ENCODE measurements at regions not wholly inside any gene's neighbourhood (a gene's known extent, or its start where the extent isn't known, plus 50 kb on each side); places are given as distances from the start of the nearest gene placed in this dataset.
"Not testable (repeated sequence)": the region's sequence is repeated elsewhere in the genome, so short reads cannot be mapped to it uniquely, and the experiment has no call there.

DNA sequence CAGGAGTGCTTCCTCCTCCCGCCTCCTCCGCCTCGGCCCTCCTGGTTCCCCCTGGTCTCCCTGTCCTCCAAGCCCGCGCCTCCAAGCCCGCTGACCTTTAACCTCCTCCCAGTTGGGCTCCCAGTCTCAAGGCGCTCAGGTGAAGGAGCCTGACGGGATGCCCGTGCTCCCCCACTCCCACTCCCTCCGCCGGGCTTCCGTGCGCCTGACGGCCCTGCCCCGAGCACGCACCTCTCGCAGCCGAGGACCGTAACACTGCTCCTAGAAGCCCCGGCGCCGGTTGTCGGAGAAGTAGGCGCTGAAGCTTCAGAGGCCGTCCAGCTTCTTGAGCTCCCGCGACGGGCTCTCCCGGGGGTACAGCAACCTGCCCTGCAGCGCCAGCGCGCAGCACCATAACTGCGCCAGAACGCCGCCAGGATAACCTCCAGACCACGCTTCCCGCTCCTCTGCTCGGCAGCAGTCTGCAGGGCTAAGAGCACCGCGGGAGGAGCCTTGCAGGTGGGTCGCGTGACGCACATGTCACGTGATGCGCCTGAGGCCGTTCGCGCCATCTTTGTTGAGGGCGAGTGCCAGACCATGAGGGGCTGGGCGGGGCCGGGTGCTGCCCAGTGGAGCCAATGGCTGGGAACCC is 71.0 kb upstream of the ZNF479 start:
- no peak overlapping the region for H3K4me3 ChIP-seq (ENCODE audit: low read depth, low read length)
- TF ChIP-seq, protein P1, sequence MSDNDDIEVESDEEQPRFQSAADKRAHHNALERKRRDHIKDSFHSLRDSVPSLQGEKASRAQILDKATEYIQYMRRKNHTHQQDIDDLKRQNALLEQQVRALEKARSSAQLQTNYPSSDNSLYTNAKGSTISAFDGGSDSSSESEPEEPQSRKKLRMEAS (IDR thresholded peaks at IDR 0.05; ENCODE audit: low read depth, low read length) = no peak
- no peak for TF ChIP-seq POLR2A (IDR thresholded peaks at IDR 0.05; ENCODE audit: extremely low read depth, insufficient read length)
- no peak for TF ChIP-seq CTCF (IDR thresholded peaks at IDR 0.05; ENCODE audit: low read depth, low read length)
- TF ChIP-seq MYC (IDR thresholded peaks at IDR 0.05; ENCODE audit: low read depth, low read length) = no peak
- DNase-seq (ENCODE audit: low read depth) = no peak

DNA sequence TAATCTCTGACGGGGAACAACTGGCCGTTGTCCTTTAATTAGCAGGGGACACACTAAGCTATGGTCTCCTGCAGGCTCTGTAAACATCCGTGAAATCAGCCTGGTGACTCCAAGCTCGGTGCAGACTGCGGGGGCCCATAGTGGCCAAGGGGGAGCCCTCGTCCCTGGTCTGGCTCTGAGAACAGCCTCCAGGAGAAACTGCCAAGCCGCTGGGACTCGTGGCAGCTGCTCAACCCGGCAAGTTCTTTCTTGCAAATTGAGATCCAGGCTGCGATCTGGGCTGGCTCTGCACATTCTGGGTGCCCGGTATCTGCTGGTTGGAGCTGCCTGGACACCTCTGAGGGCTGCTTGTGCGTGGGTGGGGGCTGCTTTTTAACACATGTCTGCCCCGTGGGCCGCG is 71.6 kb upstream of the ZNF479 start:
- not testable (repeated sequence) for DNase-seq (ENCODE audit: low read depth); H3K4me3 ChIP-seq (ENCODE audit: low read depth, low read length)

DNA sequence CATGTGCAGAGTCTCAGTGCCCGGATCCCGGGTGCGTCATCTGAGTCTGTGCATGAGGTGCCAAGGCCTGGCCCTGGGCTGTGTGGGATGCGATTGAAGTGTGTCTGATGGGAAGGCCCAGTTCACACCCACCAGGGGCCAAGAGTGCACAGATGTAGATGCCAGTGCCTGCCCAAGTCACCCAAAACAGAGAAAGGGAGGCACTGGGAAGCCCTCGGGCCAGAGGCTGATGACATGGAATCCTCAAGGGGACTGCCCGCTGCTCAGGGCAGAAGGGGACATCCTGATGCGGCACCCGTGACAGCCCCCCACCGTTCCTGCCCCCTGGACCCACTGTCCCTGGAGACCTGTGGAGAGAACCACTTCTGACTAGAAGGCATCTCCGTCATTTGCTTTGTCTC is 72.2 kb upstream of the ZNF479 start:
- no peak for DNase-seq (ENCODE audit: low read depth)
- no peak overlapping the region for H3K4me3 ChIP-seq (ENCODE audit: low read depth, low read length)
- TF ChIP-seq, protein P1 (IDR thresholded peaks at IDR 0.05; ENCODE audit: low read depth, low read length) = no peak
- TF ChIP-seq MYC (IDR thresholded peaks at IDR 0.05; ENCODE audit: low read depth, low read length) (no peak), POLR2A (IDR thresholded peaks at IDR 0.05; ENCODE audit: extremely low read depth, insufficient read length) (no peak), CTCF (IDR thresholded peaks at IDR 0.05; ENCODE audit: low read depth, low read length) (no peak)

- TF ChIP-seq MYC (IDR thresholded peaks at IDR 0.05; ENCODE audit: low read depth, low read length) (no peak), POLR2A (IDR thresholded peaks at IDR 0.05; ENCODE audit: extremely low read depth, insufficient read length) (no peak), CTCF (IDR thresholded peaks at IDR 0.05; ENCODE audit: low read depth, low read length) (no peak)
- TF ChIP-seq, protein P1 (IDR thresholded peaks at IDR 0.05; ENCODE audit: low read depth, low read length) = no peak
- no peak overlapping the region for H3K4me3 ChIP-seq (ENCODE audit: low read depth, low read length)
- DNase-seq (ENCODE audit: low read depth) = no peak
These were observed 72.8 kb upstream of the ZNF479 start for GRCh38 chr7:57205000-57205399.

DNA sequence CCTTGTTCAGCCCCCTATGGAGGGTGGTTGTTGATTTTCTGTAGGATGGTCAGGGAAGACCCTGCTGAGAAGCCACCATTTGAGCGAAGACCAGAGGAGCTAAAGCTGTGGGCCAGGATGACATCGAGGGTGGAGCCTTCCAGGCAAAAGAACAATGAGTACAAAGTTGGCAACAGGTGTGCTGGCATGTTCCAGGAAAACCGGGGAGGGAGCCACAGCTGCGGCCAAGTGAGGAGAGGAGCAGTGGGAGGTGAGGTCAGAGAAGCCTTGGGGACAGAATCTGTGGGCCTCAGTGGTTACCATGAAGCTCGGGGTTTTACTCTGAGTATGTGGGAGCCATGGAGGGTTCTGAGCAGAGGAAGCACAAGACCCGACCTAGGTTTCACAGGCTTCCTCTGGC is 75.6 kb upstream of the ZNF479 start:
- no peak for DNase-seq (ENCODE audit: low read depth)
- H3K4me3 ChIP-seq (ENCODE audit: low read depth, low read length) = no peak overlapping the region
- no peak for TF ChIP-seq CTCF (IDR thresholded peaks at IDR 0.05; ENCODE audit: low read depth, low read length)
- no peak for TF ChIP-seq POLR2A (IDR thresholded peaks at IDR 0.05; ENCODE audit: extremely low read depth, insufficient read length)
- TF ChIP-seq, protein P1 (IDR thresholded peaks at IDR 0.05; ENCODE audit: low read depth, low read length) = no peak
- TF ChIP-seq MYC (IDR thresholded peaks at IDR 0.05; ENCODE audit: low read depth, low read length) = no peak

GRCh38 chr7:57210212-57210611 is 78.0 kb upstream of the ZNF479 start:
- no peak overlapping the region for H3K4me3 ChIP-seq (ENCODE audit: low read depth, low read length)
- no peak for DNase-seq (ENCODE audit: low read depth)
- TF ChIP-seq CTCF (IDR thresholded peaks at IDR 0.05; ENCODE audit: low read depth, low read length) = no peak
- TF ChIP-seq, protein P1 (IDR thresholded peaks at IDR 0.05; ENCODE audit: low read depth, low read length) = no peak
- TF ChIP-seq MYC (IDR thresholded peaks at IDR 0.05; ENCODE audit: low read depth, low read length) = no peak
- no peak for TF ChIP-seq POLR2A (IDR thresholded peaks at IDR 0.05; ENCODE audit: extremely low read depth, insufficient read length)

Measured in NB4 (cell line).